Keratinocyte (primary cell): ENCODE measurements at regions not wholly inside any gene's neighbourhood (a gene's known extent, or its start where the extent isn't known, plus 50 kb on each side); places are given as distances from the start of the nearest gene placed in this dataset.

ENCODE experiments used
- DNase-seq: peaks from one replicate; pipeline ENCODE4 v3.0.0-alpha.2; 2011; ENCODE audit warnings: low read depth, missing footprints, low spot score
- FAIRE-seq: peaks from 2 replicates; lab custom pipeline; 2011; peaks lifted over from hg19 to GRCh38; lab: Jason Lieb, UNC
- H2AFZ ChIP-seq: 2 replicates; pipeline ENCODE4 v1.6.0; 2012; ENCODE audit warnings: low read length, control low read depth, inconsistent platforms; ENCODE audit not compliant: control insufficient read depth
- H3K27ac ChIP-seq: 2 replicates; pipeline ENCODE4 v1.5.1; 2011; ENCODE audit warnings: low read length; ENCODE audit not compliant: control insufficient read depth, insufficient read depth
- H3K27me3 ChIP-seq: 3 replicates; pipeline ENCODE4 v1.6.0; 2011; ENCODE audit warnings: low read length; ENCODE audit not compliant: control insufficient read depth, insufficient read depth; ENCODE audit errors: extremely low read depth
- H3K36me3 ChIP-seq, 2 experiments: 2 replicates in 1 of 2; 3 replicates in 1 of 2; pipeline ENCODE4 v1.5.1; 2011; ENCODE audit warnings: low read length in 2 of 2, mild to moderate bottlenecking in 1 of 2; ENCODE audit not compliant: control insufficient read depth in 2 of 2, insufficient read depth in 2 of 2; ENCODE audit errors: extremely low read depth in 1 of 2
- H3K4me1 ChIP-seq: 3 replicates; pipeline ENCODE4 v1.5.1; 2011; ENCODE audit warnings: low read length; ENCODE audit not compliant: control insufficient read depth, insufficient read depth; ENCODE audit errors: extremely low read depth
- H3K4me2 ChIP-seq: 3 replicates; pipeline ENCODE4 v1.6.0; 2011; ENCODE audit warnings: low read depth, low read length; ENCODE audit not compliant: control insufficient read depth, insufficient read depth; ENCODE audit errors: extremely low read depth
- H3K4me3 ChIP-seq, 3 experiments: fragments of 200-600 bp in 1 of 3; sonication (generic) in 1 of 3; 2 replicates in 2 of 3; 3 replicates in 1 of 3; pipeline ENCODE4 v1.5.1; 2011 to 2016; ENCODE audit warnings: low read length in 3 of 3, mild to moderate bottlenecking in 3 of 3, control low read depth in 2 of 3, inconsistent platforms in 1 of 3, low read depth in 1 of 3, mixed read lengths in 1 of 3, mixed run types in 1 of 3, moderate library complexity in 1 of 3; ENCODE audit not compliant: control insufficient read depth in 2 of 3, insufficient read depth in 2 of 3; ENCODE audit errors: extremely low read depth in 1 of 3
- H3K79me2 ChIP-seq: 2 replicates; pipeline ENCODE4 v1.6.0; 2012; ENCODE audit warnings: low read length; ENCODE audit not compliant: control insufficient read depth, insufficient read depth
- H3K9ac ChIP-seq: 3 replicates; pipeline ENCODE4 v1.6.0; 2011; ENCODE audit warnings: low read length; ENCODE audit not compliant: control insufficient read depth, insufficient read depth; ENCODE audit errors: extremely low read depth
- H3K9me1 ChIP-seq: 3 replicates; pipeline ENCODE4 v1.6.0; 2011; ENCODE audit warnings: low read length; ENCODE audit not compliant: control insufficient read depth, insufficient read depth; ENCODE audit errors: extremely low read depth
- H3K9me3 ChIP-seq: 2 replicates; pipeline ENCODE4 v1.5.1; 2012; ENCODE audit warnings: low read depth, low read length; ENCODE audit not compliant: control insufficient read depth
- H4K20me1 ChIP-seq: 3 replicates; pipeline ENCODE4 v1.6.0; 2011; ENCODE audit warnings: low read length; ENCODE audit not compliant: control insufficient read depth, insufficient read depth; ENCODE audit errors: extremely low read depth
- CTCF ChIP-seq, 3 experiments: IDR thresholded peaks in 1 of 3; conservative IDR thresholded peaks in 1 of 3; optimal IDR thresholded peaks in 1 of 3; 2 replicates in 2 of 3; 3 replicates in 1 of 3; pipeline versions ENCODE3 to v1.5.1; 2011; ENCODE audit warnings: low read length in 3 of 3, mild to moderate bottlenecking in 3 of 3, moderate library complexity in 2 of 3, control low read depth in 1 of 3, inconsistent platforms in 1 of 3; ENCODE audit not compliant: insufficient read depth in 2 of 3; ENCODE audit errors: extremely low read depth in 1 of 3
- EZH2 ChIP-seq: IDR thresholded peaks from one replicate; pipeline ENCODE4 v1.6.1; 2012; ENCODE audit warnings: inconsistent platforms, mild to moderate bottlenecking, low read length, moderate library complexity
- dilution Hi-C: fragments of 300-500 bp; cut with MboI; formaldehyde crosslinking; loops from one replicate; pipeline ENCODE4 v1.7.0; 2020; ENCODE audit warnings: low sequenced_read_pairs; ENCODE audit not compliant: extremely low pct_ligation_motif_present

DNA sequence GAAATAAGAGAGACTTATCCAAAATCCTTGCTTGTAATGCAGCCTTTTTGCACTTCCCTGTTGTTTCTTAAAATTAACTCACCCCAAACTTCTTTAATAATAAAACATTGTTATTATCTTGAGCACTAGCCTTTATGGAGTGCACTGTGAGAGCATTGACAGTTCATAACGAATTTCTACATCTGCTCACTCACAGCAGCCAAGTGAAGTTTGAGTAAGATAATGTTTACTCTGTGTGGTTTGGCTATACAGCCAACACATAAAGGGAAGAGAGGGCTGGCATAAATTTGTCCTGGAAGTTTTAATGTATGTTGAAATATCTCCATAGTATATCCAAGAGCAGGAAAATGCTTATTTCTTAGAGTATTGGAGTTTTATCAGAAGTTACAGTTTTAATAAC, 227.9 kb downstream of the FRK start:
- H3K79me2 ChIP-seq: no peaks in the 10 kb centered on the region
- H3K36me3 ChIP-seq: no peaks in the 10 kb centered on the region
- H3K9ac ChIP-seq: no peak overlapping the region
- dilution Hi-C loops: no loop called here
- no peaks in the 10 kb centered on the region for H3K9me3 ChIP-seq
- H4K20me1 ChIP-seq: no peaks in the 10 kb centered on the region
- H2AFZ ChIP-seq: no peak overlapping the region
- no peak for TF ChIP-seq CTCF (optimal IDR thresholded peaks at IDR 0.05 in 1 of 3, IDR thresholded peaks at IDR 0.05 in 1 of 3, conservative IDR thresholded peaks at IDR 0.05 in 1 of 3; ENCODE audit: extremely low read depth in 1 of 3, insufficient read depth in 2 of 3, low read length in 3 of 3)
- no peak for TF ChIP-seq EZH2
- no peak overlapping the region for H3K27ac ChIP-seq
- H3K4me1 ChIP-seq: no peaks in the 10 kb centered on the region
- H3K9me1 ChIP-seq: no peaks in the 10 kb centered on the region
- H3K27me3 ChIP-seq: no peaks in the 10 kb centered on the region
- DNase-seq: no peak
- H3K4me3 ChIP-seq: no peak overlapping the region
- H3K4me2 ChIP-seq: no peak overlapping the region
- FAIRE-seq: no peak

DNA sequence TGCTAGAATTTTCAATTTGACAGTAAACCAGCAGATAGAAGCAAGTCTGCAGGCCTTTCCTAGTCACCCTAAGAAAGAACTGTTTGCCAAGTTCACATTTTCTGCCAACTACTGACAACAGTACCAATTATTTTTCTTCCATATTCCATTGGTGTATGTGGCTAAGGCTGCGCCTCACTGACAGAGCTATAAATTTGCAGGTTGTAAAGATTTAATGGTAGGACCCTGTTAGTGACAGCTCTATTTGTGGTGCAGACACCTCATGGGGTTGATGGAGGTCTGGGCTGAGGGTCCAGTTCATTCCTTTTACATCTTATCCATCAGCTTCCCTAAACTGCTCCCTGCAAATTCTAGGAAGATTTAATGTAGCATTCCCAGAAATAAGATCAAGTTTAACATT, 228.5 kb downstream of the FRK start:
- no peak overlapping the region for H3K4me3 ChIP-seq
- H2AFZ ChIP-seq: no peak overlapping the region
- H3K27ac ChIP-seq: no peak overlapping the region
- FAIRE-seq (no peak), DNase-seq (no peak)
- no peak for TF ChIP-seq CTCF (optimal IDR thresholded peaks at IDR 0.05 in 1 of 3, IDR thresholded peaks at IDR 0.05 in 1 of 3, conservative IDR thresholded peaks at IDR 0.05 in 1 of 3; ENCODE audit: extremely low read depth in 1 of 3, insufficient read depth in 2 of 3, low read length in 3 of 3)
- H3K9me3 ChIP-seq: no peaks in the 10 kb centered on the region
- no peaks in the 10 kb centered on the region for H3K9me1 ChIP-seq
- H3K36me3 ChIP-seq: no peaks in the 10 kb centered on the region
- no peaks in the 10 kb centered on the region for H4K20me1 ChIP-seq
- no peak overlapping the region for H3K9ac ChIP-seq
- H3K27me3 ChIP-seq: no peaks in the 10 kb centered on the region
- no peaks in the 10 kb centered on the region for H3K79me2 ChIP-seq
- H3K4me1 ChIP-seq: no peaks in the 10 kb centered on the region
- dilution Hi-C loops: no loop called here
- no peak overlapping the region for H3K4me2 ChIP-seq
